ENCODE measurements at regions not wholly inside any gene's neighbourhood (a gene's known extent, or its start where the extent isn't known, plus 50 kb on each side); places are given as distances from the start of the nearest gene placed in this dataset.

GRCh38 chr2:60605866-60606265 lies 52.4 kb upstream of the BCL11A start:
- Histone ChIP-seq H3K4me2 (no peak overlapping the region), H3K79me2 (replicated peaks; ENCODE audit: insufficient read depth) (no peaks in the 10 kb centered on the region), H4K20me1 (replicated peaks; ENCODE audit: insufficient read depth) (no peaks in the 10 kb centered on the region), H2AFZ (no peak overlapping the region), H3K27ac (ENCODE audit: low read depth) (no peak overlapping the region), H3F3A (replicated peaks; ENCODE audit: low read depth) (no peaks in the 10 kb centered on the region), H3K4me3 (no peak overlapping the region), H3K4me1 (ENCODE audit: insufficient read depth) (peaks cover 15% of the 10 kb centered on the region), H3K9me2 (ENCODE audit: insufficient read depth) (peaks cover 7% of the 10 kb centered on the region; the same call in 1 of the 2 replicates), H3K36me3 (ENCODE audit: insufficient read depth) (no peaks in the 10 kb centered on the region), H3K27me3 (ENCODE audit: insufficient read depth) (no peaks in the 10 kb centered on the region)
- Mint-ChIP-seq H3K9me3 (peaks cover 3% of the 10 kb centered on the region; the same call in 1 of the 3 replicates), H3K27me3 (ENCODE audit: insufficient read depth, low read depth, poor library complexity) (peaks cover 2% of the 10 kb centered on the region), H3K27ac (no peak overlapping the region), H3K4me1 (peaks cover 32% of the 10 kb centered on the region), H3K36me3 (ENCODE audit: low read depth) (no peaks in the 10 kb centered on the region; the same call in 1 of the 3 replicates), H3K4me3 (no peak overlapping the region)
- TF ChIP-seq ETS1 (IDR thresholded peaks at IDR 0.05) = no peak
- TF ChIP-seq REST (IDR thresholded peaks at IDR 0.05; ENCODE audit: unreplicated experiment) = no peak
- TF ChIP-seq STAT1 (IDR thresholded peaks at IDR 0.05; ENCODE audit: unreplicated experiment) = no peak
- TF ChIP-seq EZH2phosphoT487 (IDR thresholded peaks at IDR 0.05; ENCODE audit: unreplicated experiment) = no peak
- no peak for TF ChIP-seq JUNB (IDR thresholded peaks at IDR 0.05; ENCODE audit: unreplicated experiment)
- TF ChIP-seq NANOG (IDR thresholded peaks at IDR 0.05; ENCODE audit: borderline replicate concordance) = no peak
- TF ChIP-seq CREB1 (CRISPR knock-in tag; IDR thresholded peaks at IDR 0.05; ENCODE audit: low read depth) = no peak
- no peak for TF ChIP-seq ZNF114 (CRISPR knock-in tag; IDR thresholded peaks at IDR 0.05)
- DNase-seq (ENCODE audit: low spot score) (no peak), ATAC-seq (no peak)

- H3K9me2 ChIP-seq (ENCODE audit: insufficient read depth) = peaks cover 7% of the 10 kb centered on the region; the same call in 1 of the 2 replicates
- 0 out of 2 replicates have a peak, but pooled peaks cover 3% of the 10 kb centered on the region for H3K4me1 ChIP-seq (ENCODE audit: insufficient read depth)
- no peaks in the 10 kb centered on the region for H3F3A ChIP-seq (replicated peaks; ENCODE audit: low read depth)
- H2AFZ ChIP-seq = no peak overlapping the region
- H3K36me3 Mint-ChIP-seq (ENCODE audit: low read depth) = no peaks in the 10 kb centered on the region; the same call in 2 of the 3 replicates
- H3K4me2 ChIP-seq = no peak overlapping the region
- no peak overlapping the region for H3K27ac Mint-ChIP-seq
- no peak overlapping the region for H3K27ac ChIP-seq (ENCODE audit: low read depth)
- H3K27me3 ChIP-seq (ENCODE audit: insufficient read depth) = no peaks in the 10 kb centered on the region
- no peak overlapping the region for H3K4me3 Mint-ChIP-seq
- ATAC-seq (no peak), DNase-seq (ENCODE audit: low spot score) (no peak)
- peaks cover 14% of the 10 kb centered on the region; the same call in 2 of the 3 replicates for H3K4me1 Mint-ChIP-seq
- H3K9me3 Mint-ChIP-seq = no peaks in the 10 kb centered on the region
- H3K27me3 Mint-ChIP-seq (ENCODE audit: insufficient read depth, low read depth, poor library complexity) = peaks cover 4% of the 10 kb centered on the region
- no peaks in the 10 kb centered on the region for H3K79me2 ChIP-seq (replicated peaks; ENCODE audit: insufficient read depth)
- TF ChIP-seq NANOG (IDR thresholded peaks at IDR 0.05; ENCODE audit: borderline replicate concordance) (no peak), JUNB (IDR thresholded peaks at IDR 0.05; ENCODE audit: unreplicated experiment) (no peak), REST (IDR thresholded peaks at IDR 0.05; ENCODE audit: unreplicated experiment) (no peak), EZH2 (IDR thresholded peaks at IDR 0.05; ENCODE audit: low read depth, unreplicated experiment) (no peak)
- H4K20me1 ChIP-seq (replicated peaks; ENCODE audit: insufficient read depth) = no peaks in the 10 kb centered on the region
- H3K4me3 ChIP-seq = no peak overlapping the region
- H3K36me3 ChIP-seq (ENCODE audit: insufficient read depth) = no peaks in the 10 kb centered on the region
These were observed 55.2 kb upstream of the BCL11A start for GRCh38 chr2:60608679-60609078.
